GM12891 (cell line): ENCODE measurements at regions not wholly inside any gene's neighbourhood (a gene's known extent, or its start where the extent isn't known, plus 50 kb on each side); places are given as distances from the start of the nearest gene placed in this dataset.

Experiments used
- DNase-seq: peaks from one replicate; pipeline ENCODE4 v3.0.0; 2011; ENCODE audit warnings: low spot score; ENCODE audit not compliant: insufficient read length
- FAIRE-seq: peaks from 2 replicates; lab custom pipeline; 2011; peaks lifted over from hg19 to GRCh38; lab: Jason Lieb, UNC
- PAX5 ChIP-seq: IDR thresholded peaks from 2 replicates; pipeline ENCODE4 v1.6.1; 2011; ENCODE audit warnings: low read length, moderate library complexity, mild to moderate bottlenecking; ENCODE audit not compliant: insufficient read depth, severe bottlenecking
- POLR2A ChIP-seq: IDR thresholded peaks from 2 replicates; pipeline ENCODE4 v1.6.1; 2011; ENCODE audit warnings: low read depth, low read length, control low read depth
- POLR2AphosphoS5 ChIP-seq: IDR thresholded peaks from 2 replicates; pipeline ENCODE4 v1.6.1; 2011; ENCODE audit warnings: low read depth, low read length, control low read depth
- POU2F2 ChIP-seq: IDR thresholded peaks from 2 replicates; pipeline ENCODE4 v1.6.1; 2011; ENCODE audit warnings: low read depth, mild to moderate bottlenecking, control low read depth, low read length, moderate library complexity
- SPI1 ChIP-seq: IDR thresholded peaks from 2 replicates; pipeline ENCODE4 v1.6.1; 2011; ENCODE audit warnings: low read depth, low read length, control low read depth
- TAF1 ChIP-seq: IDR thresholded peaks from 2 replicates; pipeline ENCODE4 v1.6.1; 2011; ENCODE audit warnings: low read depth, low read length, control low read depth

- DNase-seq (no peak), FAIRE-seq (no peak)
- TF ChIP-seq POU2F2: no peak
- no peak for TF ChIP-seq POLR2AphosphoS5
These were observed 94.7 kb downstream of the DISP1 start for GRCh38 chr1:222909586-222909985.

GRCh38 chr1:222910699-222911098 is 95.9 kb downstream of the DISP1 start:
- DNase-seq: no peak
- FAIRE-seq: no peak
- TF ChIP-seq POLR2AphosphoS5 (no peak), SPI1 (no peak), PAX5 (no peak), POU2F2 (no peak), TAF1 (no peak), POLR2A (no peak)

- DNase-seq (no peak), FAIRE-seq (no peak)
- TF ChIP-seq PAX5 (no peak), TAF1 (no peak)
These were observed 97.0 kb downstream of the DISP1 start for GRCh38 chr1:222911866-222912265.

GRCh38 chr1:222912730-222913129 is 97.9 kb downstream of the DISP1 start:
- no peak for DNase-seq
- no peak for TF ChIP-seq POLR2A
- no peak for TF ChIP-seq SPI1
- TF ChIP-seq PAX5: no peak
- TF ChIP-seq TAF1: no peak
- TF ChIP-seq POU2F2: no peak
- TF ChIP-seq POLR2AphosphoS5: no peak
- no peak for FAIRE-seq

- TF ChIP-seq POU2F2 (no peak), POLR2A (no peak), TAF1 (no peak), POLR2AphosphoS5 (no peak), PAX5 (no peak), SPI1 (no peak)
- DNase-seq (no peak), FAIRE-seq (no peak)
These were observed 100.2 kb downstream of the DISP1 start for GRCh38 chr1:222914861-222915632.

GRCh38 chr1:222916100-222916499 is 101.3 kb downstream of the DISP1 start:
- no peak for FAIRE-seq
- no peak for TF ChIP-seq SPI1

GRCh38 chr1:222918801-222919477 is 104.1 kb downstream of the DISP1 start:
- FAIRE-seq: no peak
- no peak for DNase-seq
- TF ChIP-seq TAF1 (no peak), POLR2A (no peak), SPI1 (no peak), POU2F2 (no peak), POLR2AphosphoS5 (no peak), PAX5 (no peak)

More at GRCh38 chr1:222916100-222916499, 101.3 kb downstream of the DISP1 start:
- no peak for DNase-seq

- no peak for DNase-seq
These were observed 104.6 kb downstream of the DISP1 start for GRCh38 chr1:222919478-222919865.

GRCh38 chr1:222920169-222920568 is 105.3 kb downstream of the DISP1 start:
- FAIRE-seq (no peak), DNase-seq (no peak)
- TF ChIP-seq PAX5 (no peak), SPI1 (no peak), TAF1 (no peak), POU2F2 (no peak), POLR2A (no peak), POLR2AphosphoS5 (no peak)

More at GRCh38 chr1:222919478-222919865, 104.6 kb downstream of the DISP1 start:
- FAIRE-seq: no peak
- TF ChIP-seq POLR2AphosphoS5 (no peak), SPI1 (no peak), PAX5 (no peak), TAF1 (no peak), POLR2A (no peak), POU2F2 (no peak)

GRCh38 chr1:222921945-222922344 is 107.1 kb downstream of the DISP1 start:
- no peak for TF ChIP-seq PAX5
- no peak for TF ChIP-seq POLR2AphosphoS5
- no peak for TF ChIP-seq POU2F2
- no peak for TF ChIP-seq POLR2A
- no peak for TF ChIP-seq SPI1
- no peak for TF ChIP-seq TAF1
- no peak for DNase-seq
- FAIRE-seq: no peak
